ENCODE measurements at regions not wholly inside any gene's neighbourhood (a gene's known extent, or its start where the extent isn't known, plus 50 kb on each side); places are given as distances from the start of the nearest gene placed in this dataset.

GRCh38 chr3:182179631-182180030, 467.9 kb downstream of the SOX2 start:
- TF ChIP-seq CTCF (IDR thresholded peaks at IDR 0.05) (no peak), POLR2A (IDR thresholded peaks at IDR 0.05) (no peak)

Data from body of pancreas (tissue), 4 donors.